Stimulated activated naive CD4-positive, alpha-beta T cell treated with Interleukin-2 at 50 U/mL for 16 hours (primary cell): ENCODE measurements at regions not wholly inside any gene's neighbourhood (a gene's known extent, or its start where the extent isn't known, plus 50 kb on each side); places are given as distances from the start of the nearest gene placed in this dataset.
"Not testable (repeated sequence)": the region's sequence is repeated elsewhere in the genome, so short reads cannot be mapped to it uniquely, and the experiment has no call there.

Source experiments
- DNase-seq: peaks from one replicate; lab custom pipeline; 2025; lab: John Stamatoyannopoulos, UW

DNA sequence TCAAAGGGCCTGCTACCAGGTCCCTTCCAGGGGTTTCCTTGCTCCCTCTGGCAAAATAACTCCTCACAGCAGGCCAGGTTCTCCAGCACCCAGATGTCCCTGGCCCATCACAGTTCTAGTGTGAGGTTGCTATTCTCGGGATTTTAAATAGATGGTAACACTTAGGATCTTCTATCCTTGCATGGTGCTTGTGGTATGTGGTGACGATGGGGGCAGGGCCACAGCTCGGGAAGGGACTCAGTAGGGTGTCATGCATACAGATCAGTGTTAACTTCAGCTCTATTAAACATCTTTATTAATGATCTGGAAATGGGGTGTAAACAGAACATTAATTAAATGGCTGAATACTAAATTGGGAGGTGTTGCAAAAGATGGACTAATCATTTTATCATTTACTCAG is 323.8 kb downstream of the QKI start:
- no peak for DNase-seq

DNA sequence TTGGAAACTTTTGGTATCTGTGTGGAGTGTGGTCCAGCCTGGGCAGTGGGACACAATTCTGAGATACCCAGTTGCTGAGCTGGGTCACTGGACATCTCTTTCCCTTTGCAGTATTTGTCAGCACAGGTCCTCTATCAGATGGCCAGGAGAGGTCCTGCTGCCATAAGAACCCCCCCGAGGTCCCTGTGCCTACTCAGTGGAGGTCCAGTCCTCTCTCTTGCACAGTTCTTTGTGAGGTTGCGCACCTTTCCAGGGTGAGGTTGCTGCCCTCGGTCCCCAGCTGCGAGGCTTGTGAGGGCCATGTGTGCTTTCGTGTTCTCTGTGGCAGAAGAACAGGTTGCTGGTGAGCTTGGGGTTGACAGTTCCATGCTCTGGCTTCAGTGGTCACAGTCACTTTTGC is 320.6 kb downstream of the QKI start:
- DNase-seq, result no peak

- DNase-seq, result no peak
Measured at GRCh38 chr6:163733061-163733460, 318.5 kb downstream of the QKI start.

GRCh38 chr6:163732479-163732878 is 318.0 kb downstream of the QKI start:
- no peak for DNase-seq

DNA sequence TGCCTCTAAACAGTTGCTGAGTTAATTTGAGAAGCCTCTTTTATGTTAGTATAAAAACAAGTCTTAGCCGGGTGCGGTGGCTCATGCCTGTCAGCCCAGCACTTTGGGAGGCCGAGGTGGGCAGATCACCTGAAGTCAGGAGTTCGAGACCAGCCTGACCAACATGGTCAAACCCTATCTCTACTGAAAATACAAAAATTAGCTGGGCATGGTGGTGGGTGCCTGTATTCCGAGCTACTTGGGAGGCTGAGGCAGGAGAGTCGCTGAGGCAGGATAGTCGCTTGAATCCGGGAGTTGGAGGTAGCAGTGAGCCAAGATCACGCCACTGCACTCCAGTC is 317.5 kb downstream of the QKI start:
- not testable (repeated sequence) for DNase-seq

- no peak for DNase-seq
Measured at GRCh38 chr6:163731215-163732013, 316.9 kb downstream of the QKI start.

DNA sequence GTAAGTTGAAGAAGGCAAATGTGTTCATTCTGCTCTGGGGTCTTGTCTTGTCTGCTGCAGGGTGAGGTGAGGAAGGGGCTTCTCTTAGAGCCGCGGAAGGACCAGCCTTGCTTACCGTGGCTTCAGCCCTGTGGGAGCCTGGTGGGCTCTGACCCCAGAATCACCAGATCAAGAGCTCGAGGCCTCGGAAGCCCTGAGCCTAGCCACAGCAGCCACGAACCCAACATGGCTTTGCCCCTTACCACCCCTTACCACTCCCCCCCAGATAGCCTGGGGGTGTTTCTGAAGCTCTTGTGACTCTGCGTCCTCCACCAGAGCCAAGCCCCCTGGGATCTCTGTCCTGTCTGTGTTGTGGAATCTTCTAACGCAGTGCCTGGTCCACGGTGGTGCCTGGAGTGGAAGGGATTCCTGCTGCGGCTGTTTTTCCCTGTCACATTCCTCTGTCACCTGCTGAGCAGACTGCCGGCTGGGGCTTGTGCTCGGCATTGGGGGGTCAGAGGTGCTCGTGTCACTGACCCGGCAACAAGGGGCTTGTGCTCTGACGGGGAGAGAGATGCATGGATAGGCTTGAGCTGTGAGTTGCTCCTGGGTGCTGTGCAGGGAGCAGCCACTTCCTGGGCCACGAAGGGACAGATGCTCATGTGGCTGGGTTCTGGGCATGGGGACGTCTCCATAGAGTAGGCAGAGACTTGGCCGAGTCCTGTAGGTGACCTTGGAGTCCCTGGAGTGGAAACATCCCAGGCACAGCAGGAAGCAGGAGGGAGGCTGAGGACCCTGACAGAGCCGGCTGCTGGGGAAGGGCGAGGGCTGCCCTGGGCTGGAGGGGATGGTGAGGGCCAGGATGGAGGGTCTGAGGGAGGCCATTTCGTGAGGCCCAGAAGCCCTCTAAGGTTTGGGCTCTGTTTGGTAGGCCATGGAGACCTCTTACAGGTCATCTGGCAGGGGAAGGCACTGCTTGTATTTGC is 316.0 kb downstream of the QKI start:
- DNase-seq, result no peak

DNA sequence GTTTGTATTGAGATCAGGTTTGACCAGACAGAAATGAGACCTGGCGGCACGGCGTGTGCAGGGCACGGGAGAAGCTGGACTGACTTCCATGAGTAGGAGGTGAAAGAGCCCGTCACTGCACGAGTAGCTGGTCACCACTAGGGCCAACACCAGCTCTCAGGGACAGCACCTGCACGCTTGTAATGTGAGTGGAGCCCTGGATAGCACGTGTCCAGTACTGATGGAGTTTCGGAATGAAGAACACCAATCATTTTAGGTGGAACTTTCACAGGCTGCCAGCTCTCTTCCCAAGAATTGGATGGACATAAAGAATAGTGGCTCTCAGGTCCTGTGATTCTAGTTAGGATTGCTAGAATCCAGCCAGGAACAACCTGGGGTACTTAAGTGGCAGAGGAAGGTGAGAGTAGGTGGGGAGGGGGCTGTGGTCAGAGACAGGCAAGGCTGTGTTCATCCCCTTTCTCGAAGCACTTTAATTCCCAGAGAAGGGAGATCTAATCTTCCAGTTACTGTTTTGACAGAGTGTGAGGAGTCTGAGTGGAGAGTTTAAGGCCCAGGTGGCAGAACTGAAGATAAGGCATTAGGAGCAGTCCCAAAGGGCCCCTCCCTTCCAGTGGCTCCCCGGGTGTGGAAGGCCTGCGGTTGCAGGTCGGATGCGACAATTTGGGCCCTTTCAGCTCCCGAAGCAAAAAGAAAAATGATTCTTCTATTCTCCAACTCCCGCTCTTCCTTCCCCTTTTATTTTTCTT is 314.8 kb downstream of the QKI start:
- no peak for DNase-seq

GRCh38 chr6:163728442-163729126 is 314.1 kb downstream of the QKI start:
- no peak for DNase-seq

- DNase-seq, result no peak
Measured at GRCh38 chr6:163726037-163726695, 311.6 kb downstream of the QKI start.

GRCh38 chr6:163725008-163725941 is 310.8 kb downstream of the QKI start:
- no peak for DNase-seq

GRCh38 chr6:163724196-163724595 is 309.7 kb downstream of the QKI start:
- no peak for DNase-seq

- no peak for DNase-seq
Measured at GRCh38 chr6:163723759-163724158, 309.2 kb downstream of the QKI start.

GRCh38 chr6:163721922-163722692 is 307.6 kb downstream of the QKI start:
- no peak for DNase-seq

GRCh38 chr6:163721435-163721834 is 306.9 kb downstream of the QKI start:
- DNase-seq, result no peak

- no peak for DNase-seq
Measured at GRCh38 chr6:163720460-163721235, 306.1 kb downstream of the QKI start.

GRCh38 chr6:163720005-163720404 is 305.5 kb downstream of the QKI start:
- no peak for DNase-seq

- no peak for DNase-seq
Measured at GRCh38 chr6:163719028-163719742, 304.7 kb downstream of the QKI start.
